Mammary epithelial cell (primary cell): ENCODE measurements at regions not wholly inside any gene's neighbourhood (a gene's known extent, or its start where the extent isn't known, plus 50 kb on each side); places are given as distances from the start of the nearest gene placed in this dataset.

ENCODE experiments used
- EZH2 ChIP-seq: IDR thresholded peaks from 2 replicates; pipeline ENCODE4 v1.6.1; 2012; ENCODE audit warnings: low read length, inconsistent platforms, borderline replicate concordance
- TF ChIP-seq, protein P1 (sequence below), 2 donors: IDR thresholded peaks in 1 of 2; conservative IDR thresholded peaks in 1 of 2; 2 replicates each; pipeline ENCODE4 v1.5.1; 2011 to 2012; ENCODE audit warnings: inconsistent platforms in 2 of 2, low read length in 2 of 2, mild to moderate bottlenecking in 2 of 2, control low read depth in 1 of 2, low read depth in 1 of 2; ENCODE audit not compliant: insufficient read depth in 1 of 2; ENCODE audit errors: extremely low read depth in 1 of 2

GRCh38 chr17:34166352-34166751, 88.7 kb upstream of the CCL2 start:
- TF ChIP-seq, protein P1, sequence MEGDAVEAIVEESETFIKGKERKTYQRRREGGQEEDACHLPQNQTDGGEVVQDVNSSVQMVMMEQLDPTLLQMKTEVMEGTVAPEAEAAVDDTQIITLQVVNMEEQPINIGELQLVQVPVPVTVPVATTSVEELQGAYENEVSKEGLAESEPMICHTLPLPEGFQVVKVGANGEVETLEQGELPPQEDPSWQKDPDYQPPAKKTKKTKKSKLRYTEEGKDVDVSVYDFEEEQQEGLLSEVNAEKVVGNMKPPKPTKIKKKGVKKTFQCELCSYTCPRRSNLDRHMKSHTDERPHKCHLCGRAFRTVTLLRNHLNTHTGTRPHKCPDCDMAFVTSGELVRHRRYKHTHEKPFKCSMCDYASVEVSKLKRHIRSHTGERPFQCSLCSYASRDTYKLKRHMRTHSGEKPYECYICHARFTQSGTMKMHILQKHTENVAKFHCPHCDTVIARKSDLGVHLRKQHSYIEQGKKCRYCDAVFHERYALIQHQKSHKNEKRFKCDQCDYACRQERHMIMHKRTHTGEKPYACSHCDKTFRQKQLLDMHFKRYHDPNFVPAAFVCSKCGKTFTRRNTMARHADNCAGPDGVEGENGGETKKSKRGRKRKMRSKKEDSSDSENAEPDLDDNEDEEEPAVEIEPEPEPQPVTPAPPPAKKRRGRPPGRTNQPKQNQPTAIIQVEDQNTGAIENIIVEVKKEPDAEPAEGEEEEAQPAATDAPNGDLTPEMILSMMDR (conservative IDR thresholded peaks at IDR 0.05 in 1 of 2, IDR thresholded peaks at IDR 0.05 in 1 of 2; ENCODE audit: extremely low read depth in 1 of 2, insufficient read depth in 1 of 2, low read depth in 1 of 2, low read length in 2 of 2): no peak
- TF ChIP-seq EZH2: no peak
